ENCODE measurements at regions not wholly inside any gene's neighbourhood (a gene's known extent, or its start where the extent isn't known, plus 50 kb on each side); places are given as distances from the start of the nearest gene placed in this dataset.

DNA sequence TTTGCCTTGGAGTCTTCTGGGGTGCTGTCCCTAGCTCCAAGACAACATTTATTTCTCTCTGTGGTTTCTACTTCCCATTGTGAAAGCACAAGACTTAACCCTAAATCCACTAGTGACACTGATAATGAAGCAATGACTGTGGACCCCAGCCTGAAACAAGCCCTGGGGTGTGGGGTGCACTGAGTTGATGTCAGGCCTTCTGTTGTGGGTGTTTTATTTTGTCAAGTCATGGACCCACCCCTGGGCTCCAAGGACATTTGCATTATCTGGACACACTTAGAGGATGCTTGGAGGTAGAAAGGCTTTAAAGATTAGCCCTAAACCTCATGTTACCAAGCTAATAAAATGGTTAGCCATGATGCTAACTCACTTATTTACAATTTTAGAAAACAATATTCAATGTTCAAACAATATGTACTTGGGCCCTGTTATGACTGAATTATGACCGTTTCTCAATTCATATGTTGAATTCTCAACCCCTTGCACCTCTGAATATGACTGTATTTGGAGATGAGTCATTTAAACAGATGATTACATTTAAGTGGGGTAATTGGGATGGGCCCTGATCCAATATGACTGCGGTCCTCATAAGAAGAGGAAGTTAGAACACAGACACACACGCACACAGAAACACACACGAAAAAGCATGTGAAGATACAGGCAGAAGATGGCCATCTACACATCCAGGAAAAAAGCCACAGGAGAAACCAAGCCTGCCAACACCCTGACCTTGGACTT lies 137.2 kb upstream of the IGFBP3 start:
- TF ChIP-seq CTCF (IDR thresholded peaks at IDR 0.05) (no peak), POLR2A (IDR thresholded peaks at IDR 0.05) (no peak)
